ENCODE measurements at regions not wholly inside any gene's neighbourhood (a gene's known extent, or its start where the extent isn't known, plus 50 kb on each side); places are given as distances from the start of the nearest gene placed in this dataset.

DNA sequence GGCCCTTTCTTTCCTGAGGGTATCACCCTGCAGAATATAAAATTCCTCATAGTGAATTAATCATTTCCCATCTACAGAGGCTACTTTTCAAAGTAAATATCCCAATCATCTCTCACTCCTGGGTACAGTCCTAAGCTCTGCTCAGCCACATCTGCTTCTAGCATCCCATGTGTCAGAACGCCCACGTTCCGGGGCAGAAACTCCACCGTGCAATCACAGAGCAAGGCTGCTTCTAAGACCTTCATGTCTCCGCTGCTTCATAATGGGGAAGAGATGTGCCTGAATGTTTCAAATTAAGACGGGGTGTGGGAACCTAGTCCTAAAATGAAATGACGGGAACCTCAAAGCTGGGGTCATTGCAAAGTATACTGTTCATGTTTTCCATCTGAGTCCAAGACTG is 208.8 kb upstream of the GMDS start:
- DNase-seq = no peak

DNA sequence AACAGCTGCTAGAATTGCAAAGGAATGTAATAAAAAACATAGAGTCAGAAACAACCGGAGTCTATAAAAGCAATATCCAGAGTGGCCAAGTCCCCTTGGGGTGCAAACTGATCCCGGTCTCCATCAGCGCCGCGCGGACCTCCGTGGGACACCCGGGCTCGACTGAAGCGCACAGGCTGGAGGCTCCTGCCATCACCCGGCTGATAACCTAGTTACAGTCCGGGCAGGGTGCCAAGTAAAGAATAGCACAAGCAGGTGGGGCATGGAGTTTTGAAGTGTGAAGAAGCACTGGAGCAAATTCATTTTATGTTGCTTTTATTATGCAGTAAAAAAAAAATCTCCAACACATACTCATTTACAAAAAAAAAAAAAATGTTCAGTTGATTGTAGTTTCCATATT is 205.1 kb upstream of the GMDS start:
- no peak for DNase-seq

DNA sequence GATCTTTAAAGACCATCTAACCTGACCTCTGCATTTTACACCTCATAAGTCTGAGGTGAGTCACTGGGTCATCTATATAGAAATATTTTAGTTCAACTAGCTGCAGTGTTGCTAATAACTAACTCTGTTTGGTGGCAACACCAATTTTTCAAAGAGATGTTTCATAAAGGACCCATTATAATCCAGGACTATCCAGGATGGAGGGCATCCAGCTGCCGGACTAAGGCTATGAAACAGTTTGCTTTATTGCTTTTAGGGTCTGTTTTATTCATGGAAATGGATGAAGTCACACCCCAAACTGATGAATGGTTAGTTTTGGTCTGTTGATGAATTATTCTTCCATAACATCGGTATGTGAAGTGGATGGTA is 204.2 kb upstream of the GMDS start:
- no peak for DNase-seq

DNA sequence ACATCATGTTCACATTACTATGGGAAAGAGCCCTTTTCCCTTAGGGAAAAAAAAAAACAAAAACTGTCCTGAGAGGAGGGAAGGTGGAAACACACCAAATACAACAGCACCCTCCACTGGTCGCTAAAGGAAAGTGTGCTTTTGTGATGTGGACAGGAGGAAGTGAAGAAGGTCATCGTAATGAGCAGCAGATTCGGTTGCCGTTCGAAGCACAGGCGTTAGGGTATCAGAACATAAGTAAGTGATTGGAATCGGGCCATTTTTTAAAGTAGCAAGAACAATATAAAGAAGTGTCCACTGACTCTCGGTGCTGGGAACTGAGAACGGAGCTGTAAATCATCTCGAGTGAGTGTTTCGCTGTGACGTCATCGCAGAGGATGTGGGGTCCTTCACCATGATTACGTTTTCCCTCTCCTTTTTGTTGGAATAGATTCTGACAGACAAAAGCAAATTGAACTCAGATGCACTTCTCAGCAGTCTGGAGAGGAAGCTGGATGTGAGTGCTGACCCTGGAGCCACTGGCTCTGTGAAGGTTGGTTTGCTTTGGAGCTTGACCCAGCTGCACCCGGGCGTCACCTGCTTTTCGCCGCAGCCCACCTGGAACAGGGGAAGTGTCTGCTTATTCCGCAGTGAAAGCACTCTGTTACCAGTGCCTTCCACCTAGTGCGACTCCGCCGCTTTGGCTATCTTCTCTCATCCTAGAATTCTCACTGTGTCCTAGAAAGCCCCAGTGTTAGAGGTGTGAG is 203.6 kb upstream of the GMDS start:
- DNase-seq = peak; percentile 21 to 28

DNA sequence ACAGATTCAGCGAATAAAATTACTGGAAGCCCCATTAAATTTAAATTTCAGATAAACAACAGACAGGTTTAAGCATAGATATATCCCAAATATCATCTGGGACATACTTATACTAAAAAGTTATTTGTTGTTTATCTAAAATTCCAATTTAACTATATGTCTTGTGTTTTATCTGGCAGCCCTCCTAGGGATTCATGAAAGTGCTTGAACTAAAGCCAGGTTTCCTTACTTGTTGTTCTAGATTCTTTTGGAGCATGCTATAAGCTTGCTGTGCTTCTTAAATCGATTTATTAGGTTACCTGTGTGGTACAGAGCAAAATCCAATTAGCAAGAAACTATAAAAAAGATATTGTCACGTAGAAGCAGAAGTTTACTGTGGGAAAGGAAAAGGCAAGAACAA is 202.5 kb upstream of the GMDS start:
- DNase-seq = no peak

DNA sequence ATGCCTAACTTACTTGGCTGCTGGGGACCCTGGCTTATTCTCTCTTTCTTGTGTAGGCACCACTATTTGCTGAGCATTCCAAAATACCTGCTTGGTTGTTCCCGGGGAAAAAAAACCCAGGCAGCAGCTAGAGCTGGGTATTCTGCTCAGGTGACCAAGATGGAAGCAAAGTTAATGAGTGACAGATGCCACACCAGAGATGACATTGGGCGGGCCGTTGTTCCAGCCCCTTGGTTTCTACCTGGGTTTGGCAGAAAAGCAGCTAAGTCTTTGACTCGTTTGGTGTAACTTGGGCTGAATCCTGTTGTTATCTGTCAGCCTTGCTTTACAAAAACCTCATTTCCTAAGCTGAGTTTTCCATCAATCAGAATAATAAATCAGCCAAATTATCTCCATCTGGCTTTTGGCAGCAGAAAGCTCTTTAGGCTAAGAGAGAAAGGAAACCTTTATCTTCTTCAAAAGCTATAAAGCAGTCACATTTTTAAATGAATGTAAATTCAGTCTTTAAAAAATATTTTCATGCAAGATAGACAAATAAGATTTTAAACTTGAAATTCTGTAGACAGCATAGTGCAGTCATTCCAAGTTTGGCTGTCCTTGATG is 202.0 kb upstream of the GMDS start:
- no peak for DNase-seq

DNA sequence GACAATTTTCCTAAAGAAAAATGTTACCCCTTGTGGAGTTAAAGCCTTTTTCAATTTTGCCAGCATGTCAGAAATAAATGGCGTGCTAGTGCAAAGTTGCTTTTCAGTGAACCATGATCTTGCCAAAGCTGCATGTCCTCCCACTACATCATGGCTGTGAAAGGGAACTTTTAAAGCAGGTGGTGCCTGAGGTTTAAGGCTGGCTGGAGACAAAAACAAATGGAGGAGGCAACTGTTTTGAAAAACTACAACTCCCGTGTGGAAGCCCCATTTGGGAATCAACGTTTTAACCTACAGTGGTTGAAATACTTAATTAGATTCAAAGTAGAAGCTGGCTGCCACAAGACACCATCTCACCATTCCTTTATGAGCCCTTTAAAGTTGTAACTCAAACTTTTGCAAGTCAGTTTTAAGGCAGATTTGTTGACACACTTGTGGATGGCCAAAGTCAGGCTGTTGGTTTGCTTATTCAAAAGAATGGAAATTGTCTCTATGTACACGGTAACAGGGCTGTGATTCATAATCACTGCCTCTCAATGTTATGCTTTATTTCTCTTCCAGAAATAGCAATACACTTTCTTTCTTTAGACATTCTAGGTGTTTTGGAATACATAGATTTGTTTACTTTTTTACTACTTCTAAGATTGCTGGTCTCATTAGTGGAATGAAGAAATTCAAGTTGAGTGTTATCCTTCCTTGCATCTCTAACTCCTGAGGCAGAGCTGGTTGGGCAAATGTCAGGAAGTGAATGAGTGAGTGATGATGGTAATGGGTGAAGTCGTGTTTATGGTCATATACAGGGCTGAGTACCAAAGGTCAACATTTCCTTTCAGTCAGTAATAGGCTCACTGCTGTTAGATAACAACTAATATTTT is 196.4 kb upstream of the GMDS start:
- no peak for DNase-seq

DNA sequence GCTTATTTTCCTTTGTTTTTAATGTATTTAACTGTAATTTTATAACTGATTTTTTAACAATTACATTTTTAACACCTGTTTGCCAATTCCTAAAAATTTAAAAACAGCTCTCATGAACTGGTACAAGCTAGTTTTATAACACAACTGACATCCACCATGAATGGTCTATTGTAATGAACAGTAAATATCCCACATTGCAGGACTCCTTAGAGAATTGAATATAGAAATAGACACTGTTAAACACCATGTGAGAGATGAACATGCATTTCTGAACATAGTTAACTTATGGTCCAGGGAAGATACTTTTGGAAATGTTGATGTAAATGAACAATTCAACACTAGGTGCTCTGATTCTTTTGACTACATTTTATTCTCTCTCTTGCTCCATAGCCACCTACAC is 195.1 kb upstream of the GMDS start:
- DNase-seq = no peak

DNA sequence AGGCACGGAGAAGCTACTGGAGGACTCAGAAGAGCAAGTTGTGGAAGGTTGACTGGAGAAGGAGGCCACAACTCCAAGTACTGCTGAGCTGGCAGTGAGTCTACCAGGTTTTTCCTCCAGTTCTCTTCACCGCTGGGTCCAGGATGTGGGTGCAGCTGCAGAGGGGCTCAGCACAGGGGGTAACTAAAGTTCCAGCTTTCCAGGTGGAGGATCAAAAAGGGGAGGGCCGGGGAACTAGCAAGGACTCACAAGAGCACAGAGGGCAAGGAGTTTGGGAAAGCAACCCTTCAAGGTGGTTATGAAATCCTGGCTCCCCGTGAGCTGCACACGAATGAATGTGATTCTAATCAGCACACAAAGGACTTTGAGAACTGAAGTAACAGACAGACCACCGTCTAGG is 194.2 kb upstream of the GMDS start:
- DNase-seq = no peak

DNA sequence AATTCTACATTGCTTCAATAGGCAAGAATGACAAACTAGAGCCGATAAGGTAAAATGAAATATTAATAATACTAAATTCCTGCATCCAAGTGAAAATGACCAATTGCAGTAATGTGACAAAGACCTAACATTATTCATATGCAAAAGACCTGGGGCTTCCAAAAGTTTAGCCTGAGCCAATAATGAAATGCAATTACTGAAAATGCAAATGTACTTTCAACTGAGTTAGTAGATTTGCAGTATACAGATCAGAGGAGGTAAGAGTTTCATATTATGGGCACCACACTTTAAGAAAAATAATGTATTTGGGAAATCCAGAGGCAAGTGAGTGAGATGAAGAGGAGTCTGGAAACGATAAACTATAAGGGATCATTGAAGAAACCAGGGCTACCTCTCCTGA is 193.7 kb upstream of the GMDS start:
- no peak for DNase-seq

DNA sequence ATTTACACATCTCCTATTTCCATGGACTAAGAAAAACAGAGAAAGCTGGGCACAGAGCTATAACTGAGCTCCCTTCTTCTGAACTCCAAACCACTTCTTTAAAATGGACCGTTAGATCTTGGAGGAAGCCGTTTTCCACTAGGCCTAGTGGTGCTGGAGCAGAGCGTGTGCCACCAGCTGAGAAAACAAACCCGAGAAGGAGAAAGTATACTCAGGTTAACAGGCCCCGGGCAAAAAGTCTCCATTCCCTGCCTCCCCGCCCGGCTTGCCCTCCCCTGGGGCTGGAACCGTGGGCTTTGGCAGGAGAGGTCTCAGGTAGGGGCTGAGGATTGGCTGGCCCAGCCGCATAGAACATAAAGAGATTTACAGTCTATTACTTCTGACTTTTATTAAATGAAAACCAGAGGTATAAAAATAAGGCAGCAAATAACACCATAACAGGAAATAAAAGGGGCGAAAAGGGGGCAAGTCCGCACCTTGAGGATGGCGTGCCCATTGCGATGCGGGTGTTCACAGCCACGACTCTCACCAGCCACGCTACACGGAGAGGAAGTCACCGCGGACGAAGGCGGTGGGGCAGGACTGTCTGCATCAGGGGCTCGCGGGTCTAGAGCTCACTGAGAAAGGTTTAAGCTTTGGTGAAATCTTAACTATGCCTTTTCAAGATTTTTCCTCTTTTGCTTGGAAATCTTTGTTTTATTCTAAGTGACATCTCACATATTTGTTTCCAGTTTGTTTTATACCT is 191.2 kb upstream of the GMDS start:
- no peak for DNase-seq

DNA sequence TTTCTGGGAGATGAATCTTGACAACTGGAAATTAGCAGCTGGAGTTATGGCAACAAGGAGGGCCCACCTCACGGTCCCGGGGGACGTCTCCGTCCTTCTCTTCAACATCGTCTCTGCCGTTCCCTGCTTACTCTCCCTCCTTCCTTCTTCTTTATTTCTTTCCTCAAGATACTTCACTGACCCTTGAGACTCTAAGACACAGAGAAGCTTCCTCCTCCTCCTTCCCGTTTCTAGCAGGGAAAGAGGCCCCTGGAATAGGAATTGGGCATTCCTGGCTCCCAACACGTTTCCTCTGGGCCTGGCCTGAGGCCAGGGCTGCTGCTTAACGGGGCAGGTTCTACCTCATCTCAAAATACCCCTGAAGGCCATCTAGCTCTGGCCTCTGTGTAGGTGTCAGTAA is 189.9 kb upstream of the GMDS start:
- DNase-seq = no peak

DNA sequence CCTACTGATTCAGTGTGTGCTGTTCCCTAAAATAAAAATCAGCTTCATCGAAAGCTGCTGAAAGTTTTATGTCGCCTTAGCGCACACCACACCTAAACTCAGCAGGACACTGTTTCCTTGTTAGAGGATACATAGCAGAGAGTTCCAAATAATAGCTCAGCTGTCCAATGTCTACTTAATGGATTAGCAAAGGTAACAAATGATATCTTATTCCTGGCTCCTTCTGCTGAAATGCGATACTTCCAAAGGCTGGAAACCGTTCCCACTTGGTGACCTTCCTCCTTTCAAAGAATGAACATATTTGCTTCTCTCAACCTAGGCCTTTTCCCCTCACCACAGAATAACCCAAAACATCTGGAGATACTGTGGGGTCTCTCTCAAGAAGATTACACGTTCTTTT is 189.5 kb upstream of the GMDS start:
- no peak for DNase-seq

DNA sequence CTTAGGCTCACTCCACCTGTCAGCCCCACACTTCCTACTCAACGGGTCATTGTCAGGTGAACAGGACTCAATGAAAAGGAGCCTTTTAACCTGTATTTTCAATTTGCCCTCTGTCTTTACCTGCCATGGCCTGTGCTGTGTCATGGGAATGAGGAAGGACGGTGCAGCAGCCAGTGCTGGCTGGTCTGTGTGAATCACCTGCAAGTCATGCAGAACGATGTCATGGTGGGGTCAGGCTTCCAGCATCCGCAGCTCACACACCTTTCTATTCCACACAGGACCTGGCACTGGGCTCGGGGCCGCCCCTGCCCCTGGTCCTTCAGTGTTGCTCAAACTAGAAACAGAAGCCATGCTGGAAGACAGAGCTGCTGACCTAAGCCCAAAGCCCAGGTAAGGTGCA is 188.7 kb upstream of the GMDS start:
- DNase-seq = no peak

DNA sequence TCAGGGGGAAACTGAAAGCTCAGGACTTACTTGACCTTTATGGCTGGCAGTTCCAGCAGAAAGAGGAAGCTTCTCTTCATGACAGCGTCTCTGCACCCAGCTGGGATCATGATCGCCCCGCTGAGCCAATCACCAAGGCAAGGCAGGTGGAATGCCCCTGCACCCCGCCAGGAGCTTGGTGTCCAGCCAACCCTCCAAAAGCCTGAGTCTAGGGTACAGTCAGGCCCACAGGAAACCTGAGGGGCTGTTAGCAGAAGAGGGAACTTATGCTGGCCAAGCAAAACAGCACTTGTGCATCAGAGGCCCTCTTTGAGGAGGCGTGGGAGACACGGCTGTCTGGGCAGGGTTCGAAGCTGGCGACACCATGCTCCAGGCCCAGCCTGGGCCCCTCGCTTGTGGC is 188.3 kb upstream of the GMDS start:
- DNase-seq = no peak

DNA sequence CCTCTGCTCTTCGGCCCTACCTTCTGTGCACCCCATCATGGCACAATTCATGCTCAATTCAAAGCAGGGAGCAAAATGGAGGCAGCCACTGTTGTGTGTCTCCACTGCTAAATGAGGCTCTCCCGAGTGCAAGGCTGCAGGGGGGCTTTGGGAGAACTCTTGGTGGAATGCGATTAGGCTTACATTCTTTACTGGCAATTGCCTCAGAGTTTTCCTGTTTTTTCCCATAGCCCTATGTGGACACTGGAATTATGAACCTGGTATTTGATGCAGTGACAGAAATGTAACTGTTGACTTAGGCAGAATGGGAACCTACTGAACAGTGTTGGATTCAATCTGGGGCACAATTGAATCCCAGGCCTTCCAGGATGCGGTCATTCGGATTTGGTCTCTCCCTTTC is 187.9 kb upstream of the GMDS start:
- DNase-seq = no peak

DNA sequence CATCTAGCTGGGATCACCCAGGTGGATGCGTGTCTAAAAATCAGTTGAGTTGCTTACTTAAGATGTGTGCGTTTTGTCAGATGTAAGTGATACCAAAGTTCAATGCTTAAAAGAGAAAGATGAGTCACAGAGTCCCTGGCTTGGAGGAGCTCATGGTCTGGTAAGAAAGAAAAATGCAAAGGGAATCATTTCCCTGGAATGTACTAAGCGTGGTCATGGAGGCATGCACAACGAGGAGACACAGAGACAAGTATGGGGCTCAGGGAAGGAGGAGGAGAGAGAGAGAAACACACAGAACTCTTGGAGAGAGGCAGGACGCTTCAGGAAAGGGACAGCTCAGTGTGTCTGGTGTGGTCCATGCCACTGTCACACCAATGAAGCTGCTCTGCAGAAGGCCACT is 186.9 kb upstream of the GMDS start:
- no peak for DNase-seq

DNA sequence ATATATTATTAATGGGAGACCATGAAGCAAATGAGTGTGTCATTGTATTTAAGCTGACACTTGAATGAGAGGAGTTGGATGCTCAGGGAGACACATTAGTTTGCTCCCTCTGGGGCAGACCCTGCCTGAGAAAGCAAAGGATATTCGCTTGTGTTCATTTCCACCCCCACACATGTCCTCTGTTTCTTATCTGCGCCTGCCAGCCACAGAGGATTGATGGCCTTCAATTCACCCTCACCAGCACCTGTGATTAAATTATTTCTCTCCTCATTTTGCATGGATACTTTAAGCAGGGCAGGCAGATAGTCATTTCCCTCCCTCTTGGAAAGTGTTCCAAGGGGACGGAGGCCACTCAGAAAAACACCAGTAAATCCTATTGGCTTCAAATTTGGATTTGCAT is 185.2 kb upstream of the GMDS start:
- DNase-seq = no peak

DNA sequence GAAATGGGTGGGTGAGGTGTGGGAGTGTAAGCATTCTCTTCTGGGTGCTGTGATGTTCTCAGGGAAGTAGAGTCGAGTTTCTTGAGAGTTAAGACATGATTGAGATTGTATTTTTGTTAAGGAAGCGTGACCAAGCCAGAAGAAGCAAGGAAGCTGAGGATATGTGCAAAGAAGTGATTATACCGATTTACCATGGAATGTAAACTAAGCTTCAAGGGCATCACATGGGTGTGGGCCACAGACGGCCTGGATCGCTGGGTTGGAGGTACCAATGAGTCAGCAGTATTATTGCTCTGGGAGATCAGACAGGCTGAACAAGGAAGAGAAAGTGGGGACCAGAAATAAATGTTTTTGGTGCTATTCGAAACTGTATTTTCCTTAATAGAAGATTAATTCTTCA is 184.1 kb upstream of the GMDS start:
- no peak for DNase-seq

DNA sequence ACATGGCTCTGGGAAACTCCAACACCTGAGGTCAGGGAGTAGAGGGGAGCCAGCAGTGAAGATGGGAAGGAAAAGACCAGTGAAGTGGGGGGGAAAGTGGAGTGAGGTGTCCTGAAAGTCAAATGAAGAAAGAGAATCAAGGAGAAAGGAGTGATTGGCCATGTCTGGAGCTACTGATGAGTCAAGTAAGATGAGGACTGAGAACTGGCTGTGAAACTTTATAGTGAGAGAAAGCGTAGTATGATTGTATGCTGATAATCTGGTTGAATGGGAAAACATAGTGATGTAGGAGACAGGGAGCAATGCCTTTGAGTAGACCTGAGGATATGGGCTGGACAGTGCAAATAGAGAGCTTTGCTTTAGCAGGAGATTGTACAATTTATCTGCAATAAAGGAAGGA is 183.6 kb upstream of the GMDS start:
- DNase-seq = no peak

DNA sequence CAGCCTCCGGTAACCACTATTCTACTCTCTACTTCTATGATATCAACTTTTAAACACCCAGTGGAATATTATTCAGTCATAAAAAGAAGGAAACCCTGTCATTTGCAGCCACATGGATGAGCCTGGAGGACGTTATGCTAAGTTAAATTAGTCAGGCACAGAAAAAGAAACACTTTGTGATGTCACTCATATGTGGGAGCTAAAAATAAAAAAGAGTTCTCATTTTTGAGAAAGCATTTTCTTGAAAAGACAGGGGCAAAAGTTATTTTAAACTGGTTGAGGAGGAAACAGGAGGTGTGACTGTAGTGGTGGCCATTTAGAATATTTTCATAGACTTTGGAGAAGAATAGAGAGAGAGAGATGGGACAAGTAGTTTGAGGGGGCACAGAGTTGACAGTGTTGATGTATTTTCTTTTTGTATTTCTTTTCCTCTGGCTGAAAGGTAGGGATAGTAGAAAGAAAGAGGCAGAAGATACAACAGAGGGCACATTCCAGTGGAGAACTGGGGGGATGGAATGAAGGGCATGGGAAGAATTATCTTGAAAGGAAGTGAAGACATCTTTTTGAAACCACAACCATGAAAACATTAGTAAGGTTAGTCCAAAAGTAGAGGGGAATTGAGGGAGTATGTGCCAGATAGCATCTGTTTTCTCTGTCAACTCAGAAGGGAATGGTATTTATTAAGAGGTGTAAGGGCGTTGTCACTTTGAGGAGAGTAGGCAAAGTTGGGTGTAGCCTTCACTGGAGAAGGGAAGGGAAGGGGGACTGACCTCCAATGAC is 181.3 kb upstream of the GMDS start:
- DNase-seq = no peak

DNA sequence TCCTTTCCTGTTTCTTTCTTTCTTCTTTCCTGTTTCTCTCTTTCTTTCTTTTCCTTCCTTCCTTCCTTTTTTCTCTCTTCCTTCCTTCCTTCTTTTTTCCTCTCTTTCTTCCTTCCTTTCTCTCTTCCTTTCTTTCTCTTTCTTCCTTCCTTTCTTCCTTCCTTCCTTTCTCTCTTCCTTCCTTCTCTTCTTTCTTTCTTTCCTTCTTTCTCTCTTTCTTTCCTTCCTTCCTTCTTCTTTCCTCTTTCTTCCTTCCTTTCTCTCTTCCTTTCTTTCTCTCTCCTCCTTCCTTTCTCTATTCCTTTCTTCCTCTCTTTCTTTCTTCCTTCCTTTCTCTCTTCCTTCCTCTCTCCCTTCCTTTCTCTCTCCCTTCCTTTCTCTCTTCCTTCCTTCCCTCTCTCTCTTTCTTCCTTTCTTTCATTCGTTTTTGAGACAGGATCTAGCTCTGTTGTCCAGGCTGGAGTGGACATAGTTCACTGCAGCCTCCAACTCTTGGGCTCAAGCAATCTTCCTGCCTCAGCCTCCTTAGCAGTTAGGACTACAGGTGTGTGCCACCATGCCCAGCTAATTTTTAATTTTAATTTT is 170.8 kb upstream of the GMDS start:
- DNase-seq = no peak

All from activated T-cell treated with anti-CD3 and anti-CD28 coated beads, Interleukin-2, amount 50 U/mL, for 48 hours (primary cell).